ENCODE measurements at regions not wholly inside any gene's neighbourhood (a gene's known extent, or its start where the extent isn't known, plus 50 kb on each side); places are given as distances from the start of the nearest gene placed in this dataset.

- in situ Hi-C loops (cut with HindIII; ENCODE audit: low pct_ligation_motif_present, low pct_unique_long_range_greater_than_20kb, low sequenced_read_pairs): no loop called here
- no peak for DNase-seq
These were observed 1399.9 kb upstream of the B3GALT2 start for GRCh38 chr1:194586302-194586701.

DNA sequence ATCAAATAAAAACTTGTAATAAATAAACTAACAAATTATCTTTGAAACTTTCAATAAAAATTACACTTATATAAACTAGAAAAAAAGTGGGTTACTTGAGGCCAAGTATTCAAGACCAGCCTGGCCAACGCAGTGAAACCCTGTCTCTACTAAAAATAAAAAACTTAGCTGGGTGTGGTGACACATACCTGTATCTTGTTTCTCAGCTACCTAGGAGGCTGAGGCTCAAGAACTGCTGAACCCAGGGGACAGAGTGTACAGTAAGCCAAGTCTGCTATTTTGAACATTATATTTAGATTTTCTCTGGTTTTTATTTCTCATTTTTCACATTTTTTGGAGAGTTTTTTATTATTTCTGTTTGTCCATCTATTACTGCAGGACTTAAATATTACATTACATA lies 1397.6 kb upstream of the B3GALT2 start:
- in situ Hi-C loops (cut with HindIII; ENCODE audit: low pct_ligation_motif_present, low pct_unique_long_range_greater_than_20kb, low sequenced_read_pairs): no loop called here
- no peak for DNase-seq

DNA sequence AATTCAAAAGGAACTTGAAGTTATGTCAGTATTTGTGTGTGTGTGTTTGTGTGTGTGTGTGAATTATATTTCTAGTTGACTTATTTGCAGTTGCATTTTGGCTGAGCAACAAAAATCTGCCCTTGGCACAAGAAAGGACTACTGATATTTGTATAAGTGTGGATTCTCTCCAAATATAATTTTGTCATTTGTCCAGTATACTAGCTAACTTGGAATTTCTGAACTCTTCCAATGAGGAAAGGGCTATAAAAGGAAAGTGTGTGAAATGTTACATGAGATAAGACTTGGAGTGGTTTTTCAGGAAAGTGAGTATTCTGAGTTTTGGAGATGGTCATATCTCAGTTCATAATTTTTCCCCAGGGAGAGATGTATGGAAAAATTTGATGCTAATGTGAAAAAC lies 1384.1 kb upstream of the B3GALT2 start:
- DNase-seq: no peak
- in situ Hi-C loops (cut with HindIII; ENCODE audit: low pct_ligation_motif_present, low pct_unique_long_range_greater_than_20kb, low sequenced_read_pairs): no loop called here

GRCh38 chr1:194568610-194569009 lies 1382.2 kb upstream of the B3GALT2 start:
- peak; percentile 23 for DNase-seq
- in situ Hi-C loops (cut with HindIII; ENCODE audit: low pct_ligation_motif_present, low pct_unique_long_range_greater_than_20kb, low sequenced_read_pairs): no loop called here

DNA sequence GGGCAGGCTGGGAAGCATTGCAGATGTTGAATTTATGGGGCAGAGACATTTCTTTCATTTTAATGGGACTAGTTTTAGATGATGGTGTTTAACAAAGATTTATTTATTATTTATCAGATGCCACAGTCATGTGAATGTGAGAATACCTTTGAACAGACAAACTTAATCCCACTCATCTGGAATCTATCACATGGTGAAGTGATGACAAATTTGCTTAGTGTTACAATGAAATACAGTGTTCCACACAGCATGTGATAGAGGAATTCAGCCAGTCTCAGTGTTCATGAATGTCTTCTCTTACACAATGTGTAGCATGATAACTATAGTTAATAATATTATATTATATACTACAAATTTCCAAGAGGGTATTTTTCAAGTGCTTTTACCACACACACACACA lies 1361.7 kb upstream of the B3GALT2 start:
- in situ Hi-C loops (cut with HindIII; ENCODE audit: low pct_ligation_motif_present, low pct_unique_long_range_greater_than_20kb, low sequenced_read_pairs): no loop called here
- no peak for DNase-seq

GRCh38 chr1:194544012-194544411 lies 1357.6 kb upstream of the B3GALT2 start:
- no peak for DNase-seq
- in situ Hi-C loops (cut with HindIII; ENCODE audit: low pct_ligation_motif_present, low pct_unique_long_range_greater_than_20kb, low sequenced_read_pairs): no loop called here

DNA sequence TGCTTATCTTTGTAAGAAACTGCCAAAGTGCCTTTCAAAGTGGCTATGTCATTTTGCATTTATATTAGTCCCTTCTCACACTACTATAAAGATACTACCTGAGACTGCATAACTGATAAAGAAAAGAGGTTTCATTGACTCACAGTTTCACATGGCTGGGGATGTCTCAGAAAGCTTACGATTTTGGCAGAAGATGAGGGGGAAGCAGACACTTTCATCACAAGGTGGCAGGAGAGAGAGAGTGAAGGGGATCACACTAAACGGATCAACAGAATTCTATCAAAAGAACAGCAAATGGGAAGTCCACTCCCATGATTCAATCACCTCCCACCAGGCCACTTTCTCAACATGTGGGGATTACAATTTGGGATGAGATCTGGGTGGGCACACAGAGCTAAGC lies 1352.0 kb upstream of the B3GALT2 start:
- DNase-seq: no peak
- in situ Hi-C loops (cut with HindIII; ENCODE audit: low pct_ligation_motif_present, low pct_unique_long_range_greater_than_20kb, low sequenced_read_pairs): no loop called here

DNA sequence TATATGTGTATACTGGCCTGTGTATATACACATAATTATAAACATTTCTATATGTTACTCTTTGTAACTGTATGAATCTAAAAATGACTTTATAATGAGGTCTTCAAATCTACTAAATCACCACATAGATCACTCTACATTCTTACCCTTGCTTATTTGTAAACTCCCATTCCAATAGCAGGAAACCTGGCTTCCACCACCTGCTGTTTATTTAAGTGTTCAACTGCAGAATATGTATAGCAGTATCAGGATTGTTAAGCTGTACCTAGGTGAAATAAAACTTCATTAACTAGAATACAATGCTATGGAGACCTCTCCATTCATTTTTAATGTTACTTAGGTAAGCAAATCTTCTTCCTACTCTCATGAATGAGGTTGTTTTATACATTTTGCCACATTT lies 1351.1 kb upstream of the B3GALT2 start:
- in situ Hi-C loops (cut with HindIII; ENCODE audit: low pct_ligation_motif_present, low pct_unique_long_range_greater_than_20kb, low sequenced_read_pairs): no loop called here
- no peak for DNase-seq

DNA sequence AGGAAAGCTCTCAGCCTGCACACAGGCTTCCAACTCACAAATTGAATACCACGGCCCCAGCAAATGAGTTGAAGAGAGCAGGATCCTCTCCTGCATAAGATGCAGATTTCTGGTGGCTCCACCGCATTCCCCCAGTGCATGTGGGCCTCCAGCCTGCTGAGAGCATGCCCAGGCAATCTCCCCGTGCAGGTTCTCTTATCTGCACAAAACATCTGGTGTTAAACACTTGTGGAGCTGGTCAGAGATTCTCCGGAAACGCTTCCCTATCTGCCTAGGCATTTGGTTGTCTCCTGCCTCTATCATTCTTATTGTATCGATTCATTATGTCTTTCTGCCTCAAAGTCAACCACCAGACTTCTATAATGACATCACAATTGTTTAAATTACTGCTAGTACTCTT lies 1349.0 kb upstream of the B3GALT2 start:
- no peak for DNase-seq
- in situ Hi-C loops (cut with HindIII; ENCODE audit: low pct_ligation_motif_present, low pct_unique_long_range_greater_than_20kb, low sequenced_read_pairs): no loop called here

DNA sequence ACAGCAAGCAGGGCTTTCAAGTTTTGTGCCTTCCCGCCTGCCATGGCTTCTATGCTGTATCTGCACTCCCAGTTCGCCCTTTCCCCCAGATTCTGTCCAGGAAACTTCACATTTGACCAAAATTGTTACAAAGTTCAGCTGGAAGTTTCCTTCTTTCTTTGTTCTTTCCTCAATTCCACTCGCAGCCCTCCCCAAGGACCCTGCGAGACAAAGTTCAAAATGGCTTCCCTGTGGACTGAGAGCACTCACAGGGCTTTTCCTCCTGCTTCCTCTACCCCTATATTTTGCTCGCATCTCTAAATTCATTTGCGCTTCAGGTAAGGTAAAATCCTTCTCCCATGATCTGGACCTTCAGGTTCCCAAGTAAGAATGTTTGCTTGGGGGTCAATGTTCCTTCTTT lies 1348.4 kb upstream of the B3GALT2 start:
- DNase-seq: no peak
- in situ Hi-C loops (cut with HindIII; ENCODE audit: low pct_ligation_motif_present, low pct_unique_long_range_greater_than_20kb, low sequenced_read_pairs): no loop called here

- in situ Hi-C loops (cut with HindIII; ENCODE audit: low pct_ligation_motif_present, low pct_unique_long_range_greater_than_20kb, low sequenced_read_pairs): no loop called here
- peak; percentile 80 for DNase-seq
These were observed 1347.2 kb upstream of the B3GALT2 start for GRCh38 chr1:194533641-194534040.

DNA sequence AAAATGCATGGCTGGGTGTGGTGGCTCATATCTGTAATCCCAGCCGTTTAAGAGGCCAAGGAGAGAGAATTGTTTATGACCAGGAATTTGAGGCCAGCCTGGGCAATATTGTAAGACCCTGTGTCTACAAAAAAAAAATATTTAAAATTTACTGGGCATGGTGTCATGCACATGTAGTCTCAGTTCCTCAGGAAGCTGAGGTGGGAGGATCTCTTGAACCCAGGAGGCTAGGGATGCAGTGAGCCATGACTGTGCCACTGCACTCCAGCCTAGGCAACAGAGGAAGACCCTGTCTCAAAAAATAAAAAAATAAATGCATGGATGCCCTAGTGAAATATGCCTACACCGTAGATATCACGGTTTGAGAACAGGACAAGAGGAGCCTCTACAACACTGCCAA lies 1331.2 kb upstream of the B3GALT2 start:
- DNase-seq: no peak
- in situ Hi-C loops (cut with HindIII; ENCODE audit: low pct_ligation_motif_present, low pct_unique_long_range_greater_than_20kb, low sequenced_read_pairs): no loop called here

GRCh38 chr1:194515916-194516315 lies 1329.5 kb upstream of the B3GALT2 start:
- no peak for DNase-seq

DNA sequence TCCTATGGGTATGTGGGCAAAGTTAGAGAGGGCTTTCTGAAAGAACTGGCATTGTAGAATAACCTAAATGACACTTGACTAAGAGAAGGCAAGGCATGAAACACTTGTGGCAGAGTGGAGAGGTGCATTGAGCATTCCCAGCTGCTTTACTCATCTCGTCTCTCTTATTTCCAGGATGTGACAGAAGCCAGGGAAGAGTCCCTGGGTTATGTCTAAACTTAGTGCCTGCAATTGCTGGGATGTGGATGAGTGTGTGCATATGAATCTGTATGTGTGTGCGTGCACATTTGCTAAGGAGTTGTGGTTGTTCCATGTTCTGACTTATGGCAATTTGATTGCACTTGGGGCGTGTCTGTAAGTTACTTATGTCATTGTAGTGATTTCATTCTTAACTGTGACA lies 1326.5 kb upstream of the B3GALT2 start:
- no peak for DNase-seq
- in situ Hi-C loops (cut with HindIII; ENCODE audit: low pct_ligation_motif_present, low pct_unique_long_range_greater_than_20kb, low sequenced_read_pairs): no loop called here

More at GRCh38 chr1:194515916-194516315, 1329.5 kb upstream of the B3GALT2 start:
- in situ Hi-C loops (cut with HindIII; ENCODE audit: low pct_ligation_motif_present, low pct_unique_long_range_greater_than_20kb, low sequenced_read_pairs): no loop called here

DNA sequence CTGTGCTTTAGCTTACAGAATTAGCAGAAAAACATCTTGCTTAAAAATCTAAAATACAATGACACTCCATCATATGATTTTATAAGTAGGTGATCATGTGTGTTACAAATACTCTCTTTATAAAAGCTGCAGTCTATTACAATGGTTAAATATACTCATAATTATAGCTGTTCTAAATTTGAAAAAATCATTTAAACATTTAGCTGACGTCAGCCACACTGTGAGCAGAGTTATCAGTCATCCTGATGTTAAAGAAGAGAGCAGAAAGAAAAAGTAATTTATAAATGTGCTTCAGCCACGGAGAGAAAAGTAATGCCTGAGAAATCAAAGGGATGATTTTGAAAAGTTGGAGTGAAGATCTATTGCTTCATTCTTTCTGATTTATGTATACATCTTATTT lies 1325.9 kb upstream of the B3GALT2 start:
- in situ Hi-C loops (cut with HindIII; ENCODE audit: low pct_ligation_motif_present, low pct_unique_long_range_greater_than_20kb, low sequenced_read_pairs): no loop called here
- no peak for DNase-seq

GRCh38 chr1:194503209-194503608 lies 1316.8 kb upstream of the B3GALT2 start:
- no peak for DNase-seq
- in situ Hi-C loops (cut with HindIII; ENCODE audit: low pct_ligation_motif_present, low pct_unique_long_range_greater_than_20kb, low sequenced_read_pairs): no loop called here

DNA sequence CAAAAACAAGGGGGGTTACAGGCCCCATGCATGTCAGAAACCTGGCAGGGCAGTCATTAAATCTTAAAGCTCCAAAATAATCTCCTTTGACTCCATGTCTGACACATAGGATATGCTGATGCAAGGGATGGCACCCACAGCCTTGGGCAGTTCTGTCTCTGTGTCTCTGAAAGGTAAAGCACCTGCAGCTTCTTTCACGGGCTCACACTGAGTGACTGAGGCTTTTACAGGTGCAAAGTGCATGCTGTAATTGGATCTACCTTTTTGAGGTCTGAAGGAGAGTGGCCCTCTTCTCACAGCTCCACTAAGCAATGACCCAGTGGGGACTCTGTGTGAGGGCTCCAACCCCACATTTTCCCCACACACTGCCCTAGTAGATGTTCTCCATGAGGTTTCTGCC lies 1309.0 kb upstream of the B3GALT2 start:
- in situ Hi-C loops (cut with HindIII; ENCODE audit: low pct_ligation_motif_present, low pct_unique_long_range_greater_than_20kb, low sequenced_read_pairs): no loop called here
- no peak for DNase-seq

DNA sequence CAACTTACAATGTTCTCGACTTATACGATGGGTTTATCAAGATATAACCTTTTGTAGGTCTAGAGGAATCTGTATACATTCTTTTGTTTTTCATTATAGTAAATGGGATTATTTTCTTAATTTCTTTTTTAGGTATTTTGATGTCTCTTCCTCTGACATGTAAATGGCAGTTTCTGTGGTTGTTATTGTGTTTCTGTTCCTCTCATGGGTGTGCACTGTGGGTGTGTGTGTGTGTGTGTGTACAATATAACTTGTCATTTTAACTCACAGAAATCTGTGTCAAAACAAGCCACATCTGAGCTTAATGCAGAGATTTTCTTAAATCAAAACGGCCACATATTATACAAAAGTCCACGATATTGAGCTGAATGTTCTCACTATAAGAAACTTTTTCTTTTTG lies 1300.8 kb upstream of the B3GALT2 start:
- in situ Hi-C loops (cut with HindIII; ENCODE audit: low pct_ligation_motif_present, low pct_unique_long_range_greater_than_20kb, low sequenced_read_pairs): no loop called here
- DNase-seq: no peak

- no peak for DNase-seq
- in situ Hi-C loops (cut with HindIII; ENCODE audit: low pct_ligation_motif_present, low pct_unique_long_range_greater_than_20kb, low sequenced_read_pairs): no loop called here
These were observed 1299.0 kb upstream of the B3GALT2 start for GRCh38 chr1:194485432-194485831.

DNA sequence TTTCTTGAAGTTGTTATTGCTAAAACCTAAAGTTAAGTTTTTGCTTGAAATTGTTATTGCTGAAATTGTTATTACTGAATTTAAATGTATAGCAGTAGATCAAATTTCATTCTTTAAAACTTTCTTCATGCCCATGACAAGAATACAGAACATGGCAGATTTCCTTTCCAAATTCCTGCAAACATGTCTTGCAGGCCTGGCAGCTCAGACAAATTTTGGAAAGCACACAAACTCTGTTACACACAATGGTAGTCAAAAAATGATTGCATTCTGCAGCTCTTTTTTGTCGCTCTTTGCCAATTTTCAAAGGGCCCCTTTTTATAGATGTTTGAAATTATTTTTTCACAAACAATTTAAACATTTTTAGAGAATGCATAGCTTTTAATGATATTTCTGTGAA lies 1292.3 kb upstream of the B3GALT2 start:
- DNase-seq: no peak
- in situ Hi-C loops (cut with HindIII; ENCODE audit: low pct_ligation_motif_present, low pct_unique_long_range_greater_than_20kb, low sequenced_read_pairs): no loop called here

DNA sequence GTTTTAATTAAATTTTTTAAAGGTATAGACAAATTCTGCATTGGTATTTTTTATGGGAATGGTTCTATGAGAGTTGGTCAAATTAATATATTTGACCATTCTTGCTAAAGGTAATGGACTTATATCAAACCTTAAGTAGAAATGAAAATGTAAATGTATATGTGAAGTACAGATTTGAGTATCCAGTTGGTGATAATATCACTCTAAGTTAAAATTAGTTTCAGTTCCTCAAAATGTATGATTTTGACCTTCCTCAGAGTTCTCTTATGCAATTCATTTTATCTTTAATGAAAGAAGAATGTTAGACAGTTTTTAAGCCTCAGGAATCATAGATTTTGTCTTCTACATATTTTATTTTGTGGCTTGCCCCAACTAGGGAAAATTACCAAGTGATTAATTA lies 1291.5 kb upstream of the B3GALT2 start:
- in situ Hi-C loops (cut with HindIII; ENCODE audit: low pct_ligation_motif_present, low pct_unique_long_range_greater_than_20kb, low sequenced_read_pairs): no loop called here
- DNase-seq: no peak
